ENCODE measurements at regions not wholly inside any gene's neighbourhood (a gene's known extent, or its start where the extent isn't known, plus 50 kb on each side); places are given as distances from the start of the nearest gene placed in this dataset.

DNA sequence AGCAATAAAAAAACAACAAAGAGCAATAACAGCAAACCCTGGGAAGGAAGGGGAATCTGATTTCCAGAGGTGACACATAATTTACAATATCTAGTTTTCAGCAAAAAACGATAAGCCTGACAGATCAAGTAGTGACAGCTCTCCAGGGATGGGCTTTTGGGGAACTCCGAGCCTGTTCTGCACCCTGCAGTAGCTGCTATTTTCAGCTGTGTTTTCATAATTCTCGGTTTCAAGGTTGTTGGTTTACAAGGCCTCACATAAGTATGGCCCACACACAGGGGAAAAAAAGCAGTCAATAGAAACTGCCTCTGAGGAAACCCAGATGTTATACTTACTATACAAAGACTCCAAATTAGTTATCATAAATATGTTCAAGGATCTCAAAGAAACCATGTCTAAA lies 67.7 kb upstream of the CTLA4 start:
- no peak for DNase-seq (ENCODE audit: low read depth)
- TF ChIP-seq, protein P1, sequence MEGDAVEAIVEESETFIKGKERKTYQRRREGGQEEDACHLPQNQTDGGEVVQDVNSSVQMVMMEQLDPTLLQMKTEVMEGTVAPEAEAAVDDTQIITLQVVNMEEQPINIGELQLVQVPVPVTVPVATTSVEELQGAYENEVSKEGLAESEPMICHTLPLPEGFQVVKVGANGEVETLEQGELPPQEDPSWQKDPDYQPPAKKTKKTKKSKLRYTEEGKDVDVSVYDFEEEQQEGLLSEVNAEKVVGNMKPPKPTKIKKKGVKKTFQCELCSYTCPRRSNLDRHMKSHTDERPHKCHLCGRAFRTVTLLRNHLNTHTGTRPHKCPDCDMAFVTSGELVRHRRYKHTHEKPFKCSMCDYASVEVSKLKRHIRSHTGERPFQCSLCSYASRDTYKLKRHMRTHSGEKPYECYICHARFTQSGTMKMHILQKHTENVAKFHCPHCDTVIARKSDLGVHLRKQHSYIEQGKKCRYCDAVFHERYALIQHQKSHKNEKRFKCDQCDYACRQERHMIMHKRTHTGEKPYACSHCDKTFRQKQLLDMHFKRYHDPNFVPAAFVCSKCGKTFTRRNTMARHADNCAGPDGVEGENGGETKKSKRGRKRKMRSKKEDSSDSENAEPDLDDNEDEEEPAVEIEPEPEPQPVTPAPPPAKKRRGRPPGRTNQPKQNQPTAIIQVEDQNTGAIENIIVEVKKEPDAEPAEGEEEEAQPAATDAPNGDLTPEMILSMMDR (IDR thresholded peaks at IDR 0.05; ENCODE audit: control insufficient read depth, extremely low read depth, insufficient read depth), result no peak
- no peak overlapping the region for H3K4me3 ChIP-seq (ENCODE audit: low read depth, low read length)

DNA sequence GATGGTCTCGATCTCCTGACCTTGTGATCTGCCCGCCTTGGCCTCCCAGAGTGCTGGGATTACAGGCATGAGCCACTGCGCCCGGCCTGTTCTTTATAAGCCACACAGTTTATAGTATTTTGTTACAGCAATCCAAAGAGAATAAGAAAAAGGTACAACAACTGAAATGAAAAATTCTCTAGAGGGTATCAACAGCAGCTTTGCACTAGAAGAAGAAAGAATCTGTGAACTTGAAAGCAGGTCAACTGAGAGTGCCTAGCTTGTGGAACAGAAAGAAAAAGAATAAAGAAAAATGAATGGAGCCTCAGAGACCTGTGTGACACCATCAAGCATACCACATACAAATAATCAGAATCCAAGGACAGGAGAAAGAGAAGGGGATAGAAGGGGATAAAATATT lies 66.8 kb upstream of the CTLA4 start:
- DNase-seq (ENCODE audit: low read depth), result no peak
- TF ChIP-seq, protein P1 (IDR thresholded peaks at IDR 0.05; ENCODE audit: control insufficient read depth, extremely low read depth, insufficient read depth), result no peak
- no peak overlapping the region for H3K4me3 ChIP-seq (ENCODE audit: low read depth, low read length)

DNA sequence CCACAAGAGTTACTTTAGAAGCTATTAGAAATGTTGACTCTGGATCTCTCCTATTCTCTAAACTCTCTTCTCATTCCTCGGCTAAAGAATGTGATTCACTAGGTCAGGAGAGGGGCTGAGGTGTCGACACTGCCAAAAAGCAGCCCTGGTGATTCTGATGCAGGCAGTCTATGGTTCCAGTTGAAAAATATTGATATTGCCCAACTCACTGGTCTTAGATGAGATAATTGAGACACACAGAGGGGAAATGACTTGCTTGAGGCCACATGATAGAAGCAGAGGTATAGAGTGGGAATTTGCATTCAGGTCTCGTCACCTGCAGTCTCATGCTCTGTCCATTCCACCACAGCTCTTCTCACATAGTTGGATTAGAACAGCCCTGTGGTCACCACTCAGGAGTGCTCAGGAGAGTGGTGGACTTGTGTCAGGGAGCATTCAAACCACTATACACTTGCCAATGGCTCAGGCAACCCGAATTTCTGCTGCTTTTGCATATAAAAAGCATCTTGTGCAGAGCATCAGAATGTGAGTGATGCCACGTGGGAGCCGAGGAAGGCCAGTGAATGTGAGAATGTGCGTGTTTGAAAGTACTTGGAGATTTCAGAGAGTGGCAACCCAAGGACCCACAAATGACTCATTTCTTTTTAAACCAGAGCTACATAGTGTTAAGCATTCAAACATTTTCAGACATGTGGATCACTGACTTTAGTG lies 65.1 kb upstream of the CTLA4 start:
- TF ChIP-seq, protein P1 (IDR thresholded peaks at IDR 0.05; ENCODE audit: control insufficient read depth, extremely low read depth, insufficient read depth), result no peak
- no peak for DNase-seq (ENCODE audit: low read depth)

DNA sequence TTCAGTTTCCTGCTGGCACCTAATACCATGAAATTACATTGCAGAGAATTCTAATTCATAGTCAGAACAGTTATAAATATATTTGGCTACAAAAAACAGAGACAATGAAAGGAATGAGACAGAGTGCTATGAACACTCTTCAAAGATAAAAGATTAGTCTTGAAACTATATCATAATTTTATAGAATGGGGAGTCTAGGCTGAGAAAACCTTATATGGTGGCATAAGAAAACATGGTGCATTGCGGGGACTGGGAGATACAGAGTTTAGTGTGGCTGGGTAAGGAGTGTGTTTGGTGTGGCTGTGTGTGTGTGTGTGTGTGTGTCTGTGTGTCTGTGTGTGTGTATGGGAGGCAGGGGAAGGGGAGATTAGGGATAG lies 64.5 kb upstream of the CTLA4 start:
- DNase-seq (ENCODE audit: low read depth), result no peak
- TF ChIP-seq, protein P1 (IDR thresholded peaks at IDR 0.05; ENCODE audit: control insufficient read depth, extremely low read depth, insufficient read depth), result no peak

More for the DNA sequence above, 65.1 kb upstream of the CTLA4 start:
- H3K4me3 ChIP-seq (ENCODE audit: low read depth, low read length), result no peak overlapping the region

DNA sequence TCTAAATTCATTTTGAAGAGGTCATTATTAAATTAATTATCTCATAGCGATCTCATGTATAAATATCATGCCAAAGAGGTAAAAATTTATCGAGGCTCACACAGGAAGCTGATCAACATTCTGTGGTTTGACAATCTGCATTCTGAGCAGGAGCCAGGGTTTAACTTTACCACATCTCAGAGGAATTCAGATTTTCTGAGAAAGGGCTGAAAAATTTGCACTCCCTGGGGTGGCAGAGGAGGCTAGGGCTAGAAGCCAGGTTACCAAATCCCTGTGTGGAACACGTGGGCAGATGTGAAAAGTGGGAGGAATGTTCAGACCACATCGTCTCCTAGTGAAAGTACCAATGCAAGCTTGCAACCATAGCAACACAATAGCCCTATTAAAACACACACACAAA lies 63.5 kb upstream of the CTLA4 start:
- DNase-seq (ENCODE audit: low read depth), result no peak
- TF ChIP-seq, protein P1 (IDR thresholded peaks at IDR 0.05; ENCODE audit: control insufficient read depth, extremely low read depth, insufficient read depth), result no peak
- no peak overlapping the region for H3K4me3 ChIP-seq (ENCODE audit: low read depth, low read length)

More for the DNA sequence above, 64.5 kb upstream of the CTLA4 start:
- H3K4me3 ChIP-seq (ENCODE audit: low read depth, low read length), result no peak overlapping the region

DNA sequence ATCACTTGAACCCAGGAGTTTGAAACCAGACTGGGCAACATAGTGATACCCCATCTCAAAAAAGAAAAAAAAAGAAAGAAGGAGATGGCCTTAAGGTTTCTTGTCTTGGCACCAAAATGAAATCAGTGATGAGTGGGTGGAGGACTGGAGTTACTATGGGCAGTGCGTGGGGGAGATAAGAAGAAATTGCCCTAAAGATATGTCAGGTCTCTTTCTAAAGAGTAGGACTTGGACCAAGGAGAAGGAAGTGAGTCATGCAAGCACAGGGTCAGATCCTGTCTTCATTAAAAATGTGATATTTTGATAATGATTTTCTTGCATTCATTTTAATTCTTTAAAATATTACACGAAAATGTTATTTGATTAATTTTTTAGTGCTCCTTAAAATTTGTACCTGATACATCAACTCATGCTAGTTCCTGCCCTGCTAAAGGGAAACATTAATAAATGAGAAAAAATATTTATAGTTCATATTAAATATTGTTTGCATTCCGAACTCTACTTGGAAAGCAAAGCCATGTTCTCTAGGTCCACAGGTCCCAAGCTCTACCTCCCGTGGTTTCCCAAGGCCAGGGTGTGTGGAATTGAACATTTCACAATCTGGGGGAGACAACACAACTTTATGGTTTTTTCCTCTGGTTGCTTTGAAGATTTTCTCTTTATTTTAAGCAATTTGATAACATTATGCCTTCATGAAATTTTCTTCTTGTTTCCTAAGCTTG lies 62.6 kb upstream of the CTLA4 start:
- no peak for DNase-seq (ENCODE audit: low read depth)
- TF ChIP-seq, protein P1 (IDR thresholded peaks at IDR 0.05; ENCODE audit: control insufficient read depth, extremely low read depth, insufficient read depth), result no peak

More for the DNA sequence above, 62.6 kb upstream of the CTLA4 start:
- H3K4me3 ChIP-seq (ENCODE audit: low read depth, low read length), result no peak overlapping the region
